A673 (cell line): ENCODE measurements at regions not wholly inside any gene's neighbourhood (a gene's known extent, or its start where the extent isn't known, plus 50 kb on each side); places are given as distances from the start of the nearest gene placed in this dataset.

Source experiments
- BruUV-seq: library from RNA; stranded (reverse); fragments of 400-500 nt; replicated peaks from 2 replicates; lab custom pipeline; 2021; lab: Mats Ljungman, UMichigan
- CTCF ChIA-PET: fragments of 300-600 bp; sonication (Branson Sonifier 250); formaldehyde crosslinking; loops from one replicate; lab custom pipeline; 2022; ENCODE audit warnings: antibody characterized with exemption; lab: Charles Lee
- POLR2A ChIA-PET: fragments of 300-600 bp; sonication (Branson Sonifier 250); formaldehyde crosslinking; loops from one replicate; lab custom pipeline; 2022; ENCODE audit warnings: antibody characterized with exemption; ENCODE audit not compliant: low non-redundant PET; lab: Charles Lee
- DNase-seq: peaks from one replicate; pipeline ENCODE4 v3.0.0-alpha.2; 2015; ENCODE audit warnings: low spot score
- H3K27ac ChIP-seq: fragments of 200-600 bp; sonication (generic); 2 replicates; pipeline ENCODE4 v1.5.1; 2016; ENCODE audit warnings: mixed run types, low read depth, mild to moderate bottlenecking, mixed read lengths, antibody characterized with exemption, low read length; ENCODE audit not compliant: poor library complexity, severe bottlenecking
- H3K27me3 ChIP-seq: fragments of 200-600 bp; sonication (generic); replicated peaks from 2 replicates; pipeline ENCODE4 v1.6.1; 2017; ENCODE audit warnings: mixed run types, low read depth, mild to moderate bottlenecking, mixed read lengths, antibody characterized with exemption, low read length; ENCODE audit not compliant: insufficient read depth, poor library complexity
- H3K36me3 ChIP-seq: fragments of 200-600 bp; sonication (generic); 2 replicates; pipeline ENCODE4 v1.6.1; 2016; ENCODE audit warnings: mixed run types, mild to moderate bottlenecking, mixed read lengths, antibody characterized with exemption, low read length; ENCODE audit not compliant: insufficient read depth, poor library complexity, severe bottlenecking
- H3K4me1 ChIP-seq: fragments of 200-600 bp; sonication (generic); 2 replicates; pipeline ENCODE4 v1.6.1; 2017; ENCODE audit warnings: mixed run types, mild to moderate bottlenecking, mixed read lengths, antibody characterized with exemption, low read length; ENCODE audit not compliant: insufficient read depth, poor library complexity, severe bottlenecking
- H3K4me3 ChIP-seq: fragments of 200-600 bp; sonication (generic); 2 replicates; pipeline ENCODE4 v1.5.1; 2016; ENCODE audit warnings: low read depth, mixed run types, mild to moderate bottlenecking, mixed read lengths, low read length; ENCODE audit not compliant: poor library complexity, severe bottlenecking
- H3K9me3 ChIP-seq: fragments of 200-600 bp; sonication (generic); 2 replicates; pipeline ENCODE4 v1.6.1; 2016; ENCODE audit warnings: mixed run types, low read depth, mild to moderate bottlenecking, mixed read lengths, antibody characterized with exemption, low read length; ENCODE audit not compliant: poor library complexity, severe bottlenecking
- CTCF ChIP-seq: fragments of 300-800, 200-600 bp; sonication (generic); conservative IDR thresholded peaks from 2 replicates; pipeline ENCODE4 v1.5.1; 2017; ENCODE audit warnings: low read depth, mild to moderate bottlenecking, antibody characterized with exemption, low read length, moderate library complexity, mixed read lengths
- EZH2 ChIP-seq: fragments of 200-600 bp; sonication (generic); IDR thresholded peaks from 2 replicates; pipeline ENCODE4 v1.6.1; 2017; ENCODE audit warnings: borderline replicate concordance, low read depth, mild to moderate bottlenecking, mixed read lengths, antibody characterized with exemption, low read length; ENCODE audit not compliant: poor library complexity, severe bottlenecking
- intact Hi-C: fragments of 100-400 bp; cut with micrococcal nuclease; formaldehyde crosslinking; loops from one replicate; pipeline ENCODE4 v1.10.0; 2022; ENCODE audit not compliant: unreplicated experiment

- Histone ChIP-seq H3K4me3 (no peak overlapping the region), H3K27me3 (no peaks in the 10 kb centered on the region), H3K36me3 (no peaks in the 10 kb centered on the region), H3K9me3 (no peaks in the 10 kb centered on the region), H3K4me1 (no peaks in the 10 kb centered on the region), H3K27ac (no peak overlapping the region)
- intact Hi-C loops, result no loop called here
- CTCF ChIA-PET, result no interaction called here
- no peak for DNase-seq
- BruUV-seq, result no TSS peak
- TF ChIP-seq EZH2 (no peak), CTCF (no peak)
- POLR2A ChIA-PET, result no interaction called here
These were observed 252.1 kb downstream of the COL12A1 start for GRCh38 chr6:74953708-74954107.

GRCh38 chr6:74946961-74947360 lies 258.9 kb downstream of the COL12A1 start:
- no peaks in the 10 kb centered on the region for H3K27me3 ChIP-seq
- no peaks in the 10 kb centered on the region for H3K9me3 ChIP-seq
- no peaks in the 10 kb centered on the region for H3K4me1 ChIP-seq
- intact Hi-C loops, result no loop called here
- ChIA-PET CTCF (no interaction called here), POLR2A (no interaction called here)
- no peaks in the 10 kb centered on the region for H3K36me3 ChIP-seq
- H3K4me3 ChIP-seq, result no peak overlapping the region
- DNase-seq, result no peak
- no TSS peak for BruUV-seq
- H3K27ac ChIP-seq, result no peak overlapping the region
- TF ChIP-seq CTCF (no peak), EZH2 (no peak)

DNA sequence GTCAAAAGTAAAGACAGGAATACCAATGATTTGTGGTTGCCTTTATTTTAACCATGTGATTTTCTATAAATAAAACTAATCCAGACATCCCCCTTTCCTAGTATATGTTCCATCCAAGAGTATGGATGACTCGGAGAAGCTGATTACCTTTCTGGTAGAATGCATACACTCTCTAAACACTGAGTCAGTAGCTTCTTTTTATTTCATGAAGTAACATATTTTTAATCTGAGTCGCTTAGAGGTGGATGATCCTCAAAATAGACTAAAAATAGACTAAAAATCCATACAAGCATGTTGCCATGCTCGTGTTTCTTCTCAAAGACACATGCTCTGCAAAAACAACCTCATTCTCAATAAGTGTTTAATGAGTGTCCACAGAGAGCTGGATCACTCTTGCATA lies 263.7 kb downstream of the COL12A1 start:
- no peak for DNase-seq
- no peaks in the 10 kb centered on the region for H3K9me3 ChIP-seq
- H3K4me1 ChIP-seq, result no peaks in the 10 kb centered on the region
- no TSS peak for BruUV-seq
- no peaks in the 10 kb centered on the region for H3K36me3 ChIP-seq
- TF ChIP-seq EZH2 (no peak), CTCF (no peak)
- ChIA-PET POLR2A (no interaction called here), CTCF (no interaction called here)
- no peak overlapping the region for H3K27ac ChIP-seq
- intact Hi-C loops, result no loop called here
- H3K27me3 ChIP-seq, result no peaks in the 10 kb centered on the region
- no peak overlapping the region for H3K4me3 ChIP-seq
